ENCODE measurements at regions not wholly inside any gene's neighbourhood (a gene's known extent, or its start where the extent isn't known, plus 50 kb on each side); places are given as distances from the start of the nearest gene placed in this dataset.

GRCh38 chr5:32501071-32502002 is 56.8 kb upstream of the ZFR start:
- Histone ChIP-seq H3K36me3 (no peaks in the 10 kb centered on the region), H3K27me3 (no peaks in the 10 kb centered on the region), H3K4me1 (peaks cover 0 to 22% (median 0%) of the 10 kb centered on the region in 4 donors), H3K27ac (no peak overlapping the region), H3K9me3 (no peaks in the 10 kb centered on the region), H3K4me3 (no peak overlapping the region)
- TF ChIP-seq POLR2A (IDR thresholded peaks at IDR 0.05), result no peak
- TF ChIP-seq CTCF (IDR thresholded peaks at IDR 0.05), result no peak
- DNase-seq, result no peak

GRCh38 chr5:32500181-32500580 is 55.6 kb upstream of the ZFR start:
- Histone ChIP-seq H3K27me3 (no peaks in the 10 kb centered on the region), H3K4me3 (no peak overlapping the region), H3K36me3 (no peaks in the 10 kb centered on the region), H3K4me1 (peaks cover 0 to 11% (median 0%) of the 10 kb centered on the region in 4 donors), H3K27ac (no peak overlapping the region), H3K9me3 (no peaks in the 10 kb centered on the region)
- DNase-seq, result no peak
- TF ChIP-seq POLR2A (IDR thresholded peaks at IDR 0.05) (no peak), CTCF (IDR thresholded peaks at IDR 0.05) (no peak)

- no peak overlapping the region for H3K27ac ChIP-seq
- H3K36me3 ChIP-seq, result no peaks in the 10 kb centered on the region
- peaks cover 0 to 3% (median 0%) of the 10 kb centered on the region in 4 donors for H3K4me1 ChIP-seq
- no peaks in the 10 kb centered on the region for H3K27me3 ChIP-seq
- TF ChIP-seq POLR2A (IDR thresholded peaks at IDR 0.05) (no peak), CTCF (IDR thresholded peaks at IDR 0.05) (no peak)
- H3K4me3 ChIP-seq, result no peak overlapping the region
- no peaks in the 10 kb centered on the region for H3K9me3 ChIP-seq
- DNase-seq, result no peak
Observed at GRCh38 chr5:32499261-32499660, 54.7 kb upstream of the ZFR start.

GRCh38 chr5:32498484-32498883 is 53.9 kb upstream of the ZFR start:
- no peak for DNase-seq
- Histone ChIP-seq H3K27me3 (no peaks in the 10 kb centered on the region), H3K9me3 (no peaks in the 10 kb centered on the region), H3K36me3 (no peaks in the 10 kb centered on the region), H3K27ac (no peak overlapping the region), H3K4me1 (no peaks in the 10 kb centered on the region), H3K4me3 (no peak overlapping the region)
- TF ChIP-seq POLR2A (IDR thresholded peaks at IDR 0.05) (no peak), CTCF (IDR thresholded peaks at IDR 0.05) (no peak)

- Histone ChIP-seq H3K4me1 (no peaks in the 10 kb centered on the region), H3K36me3 (no peaks in the 10 kb centered on the region), H3K27me3 (no peaks in the 10 kb centered on the region), H3K4me3 (no peak overlapping the region), H3K9me3 (no peaks in the 10 kb centered on the region), H3K27ac (no peak overlapping the region)
- TF ChIP-seq POLR2A (IDR thresholded peaks at IDR 0.05) (no peak), CTCF (IDR thresholded peaks at IDR 0.05) (no peak)
- DNase-seq, result no peak
Observed at GRCh38 chr5:32496104-32496503, 51.6 kb upstream of the ZFR start.

All from Peyer's patch (tissue), 4 donors.